Brain microvascular endothelial cell (primary cell): ENCODE measurements at regions not wholly inside any gene's neighbourhood (a gene's known extent, or its start where the extent isn't known, plus 50 kb on each side); places are given as distances from the start of the nearest gene placed in this dataset.

Source experiments
- DNase-seq: peaks from one replicate; pipeline ENCODE4 v3.0.0-alpha.2; 2020
- H3K27ac ChIP-seq: fragments of 250-450 bp; sonication (Bioruptor Pico); 2 replicates; pipeline ENCODE4 v1.5.1; 2020; ENCODE audit warnings: mild to moderate bottlenecking, moderate library complexity
- H3K27me3 ChIP-seq: fragments of 250-450 bp; sonication (Bioruptor Pico); replicated peaks from 2 replicates; pipeline ENCODE4 v1.5.1; 2020; ENCODE audit warnings: mild to moderate bottlenecking
- H3K36me3 ChIP-seq: fragments of 250-450 bp; sonication (Bioruptor Pico); replicated peaks from 2 replicates; pipeline ENCODE4 v1.5.1; 2020; ENCODE audit warnings: mild to moderate bottlenecking
- H3K4me3 ChIP-seq: 2 replicates; pipeline ENCODE4 v1.5.1; 2011; ENCODE audit warnings: low read depth, mild to moderate bottlenecking, control low read depth, low read length, moderate library complexity
- in situ Hi-C: cut with HindIII; loops from 2 replicates; pipeline ENCODE4 v1.10.0; 2017; ENCODE audit warnings: low sequenced_read_pairs, low pct_ligation_motif_present
- TF ChIP-seq, protein P1 (sequence below): IDR thresholded peaks from 2 replicates; pipeline ENCODE4 v1.5.1; 2011; ENCODE audit warnings: low read depth, mild to moderate bottlenecking, moderate library complexity, low read length, control low read depth, inconsistent platforms; ENCODE audit errors: missing control alignments

GRCh38 chr14:30786701-30787100 lies 87.7 kb upstream of the COCH start:
- DNase-seq, result no peak
- Histone ChIP-seq H3K27me3 (no peaks in the 10 kb centered on the region), H3K4me3 (no peak overlapping the region), H3K36me3 (no peaks in the 10 kb centered on the region), H3K27ac (no peak overlapping the region)
- in situ Hi-C loops, result no loop called here
- TF ChIP-seq, protein P1, sequence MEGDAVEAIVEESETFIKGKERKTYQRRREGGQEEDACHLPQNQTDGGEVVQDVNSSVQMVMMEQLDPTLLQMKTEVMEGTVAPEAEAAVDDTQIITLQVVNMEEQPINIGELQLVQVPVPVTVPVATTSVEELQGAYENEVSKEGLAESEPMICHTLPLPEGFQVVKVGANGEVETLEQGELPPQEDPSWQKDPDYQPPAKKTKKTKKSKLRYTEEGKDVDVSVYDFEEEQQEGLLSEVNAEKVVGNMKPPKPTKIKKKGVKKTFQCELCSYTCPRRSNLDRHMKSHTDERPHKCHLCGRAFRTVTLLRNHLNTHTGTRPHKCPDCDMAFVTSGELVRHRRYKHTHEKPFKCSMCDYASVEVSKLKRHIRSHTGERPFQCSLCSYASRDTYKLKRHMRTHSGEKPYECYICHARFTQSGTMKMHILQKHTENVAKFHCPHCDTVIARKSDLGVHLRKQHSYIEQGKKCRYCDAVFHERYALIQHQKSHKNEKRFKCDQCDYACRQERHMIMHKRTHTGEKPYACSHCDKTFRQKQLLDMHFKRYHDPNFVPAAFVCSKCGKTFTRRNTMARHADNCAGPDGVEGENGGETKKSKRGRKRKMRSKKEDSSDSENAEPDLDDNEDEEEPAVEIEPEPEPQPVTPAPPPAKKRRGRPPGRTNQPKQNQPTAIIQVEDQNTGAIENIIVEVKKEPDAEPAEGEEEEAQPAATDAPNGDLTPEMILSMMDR, result no peak

DNA sequence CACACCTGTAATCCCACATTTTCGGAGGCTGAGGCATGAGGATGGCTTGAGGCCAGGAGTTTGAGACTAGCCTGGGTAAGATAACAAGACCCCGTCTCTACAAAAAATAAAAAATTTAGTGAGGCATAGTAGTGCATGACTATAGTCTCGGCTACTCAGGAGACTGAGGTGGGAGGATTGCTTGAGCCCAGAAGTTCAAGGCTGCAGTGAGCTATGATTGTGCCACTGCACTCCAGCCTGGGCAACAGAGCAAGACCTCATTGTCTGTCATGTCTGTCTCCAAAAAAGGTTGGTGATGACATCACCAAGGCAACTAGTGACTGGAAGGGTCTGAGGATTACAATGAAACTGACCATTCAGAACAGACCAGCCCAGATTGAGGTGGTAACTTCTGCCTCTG lies 83.5 kb upstream of the COCH start:
- in situ Hi-C loops, result no loop called here
- no peak overlapping the region for H3K27ac ChIP-seq
- TF ChIP-seq, protein P1, result no peak
- H3K4me3 ChIP-seq, result no peak overlapping the region
- H3K27me3 ChIP-seq, result no peaks in the 10 kb centered on the region
- DNase-seq, result peak; percentile 4
- no peaks in the 10 kb centered on the region for H3K36me3 ChIP-seq

- H3K36me3 ChIP-seq, result no peaks in the 10 kb centered on the region
- no peaks in the 10 kb centered on the region for H3K27me3 ChIP-seq
- no peak overlapping the region for H3K4me3 ChIP-seq
- DNase-seq, result no peak
- TF ChIP-seq, protein P1, result no peak
- H3K27ac ChIP-seq, result no peak overlapping the region
- in situ Hi-C loops, result no loop called here
These were observed 82.6 kb upstream of the COCH start for GRCh38 chr14:30791522-30792351.

DNA sequence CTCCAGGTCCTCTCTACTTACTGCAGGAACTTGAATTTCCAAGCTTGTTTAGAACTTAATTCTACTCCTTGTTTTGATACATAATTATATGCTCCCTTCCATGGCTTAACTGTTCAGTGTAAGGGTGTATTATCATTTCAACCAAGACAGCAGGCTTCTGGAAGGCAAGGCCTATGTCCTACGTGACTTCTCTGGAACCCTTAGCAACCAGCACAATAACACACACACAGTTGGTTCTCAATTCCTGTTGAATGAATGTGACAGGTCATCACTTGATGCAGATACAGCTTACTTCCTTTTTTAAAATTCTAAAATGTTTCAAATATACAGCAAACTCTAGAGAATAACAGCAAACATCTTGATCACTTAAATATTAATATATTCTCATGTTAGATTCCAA lies 77.7 kb upstream of the COCH start:
- TF ChIP-seq, protein P1, result no peak
- H3K36me3 ChIP-seq, result no peaks in the 10 kb centered on the region
- H3K27ac ChIP-seq, result no peak overlapping the region
- no peak overlapping the region for H3K4me3 ChIP-seq
- DNase-seq, result no peak
- in situ Hi-C loops, result no loop called here
- H3K27me3 ChIP-seq, result no peaks in the 10 kb centered on the region

DNA sequence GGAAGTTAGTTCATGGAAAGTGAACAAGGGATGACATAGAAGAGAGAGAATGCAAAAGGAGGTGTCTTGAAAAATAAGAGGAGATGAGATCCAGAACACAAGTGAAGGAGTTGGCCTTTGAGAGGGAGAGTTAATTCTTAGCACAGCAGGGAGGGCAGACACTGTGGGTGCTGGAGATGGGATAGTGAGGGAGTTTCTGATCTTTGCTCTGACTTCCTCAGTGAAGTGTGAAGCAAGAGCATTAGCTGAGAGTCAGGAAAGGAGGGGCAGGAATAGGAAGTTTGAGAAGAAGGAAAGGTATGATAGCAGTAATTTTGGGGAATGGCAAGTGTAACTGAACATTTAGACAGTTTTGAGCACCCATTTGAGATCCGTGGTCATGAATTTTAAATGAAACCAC lies 75.8 kb upstream of the COCH start:
- no peak overlapping the region for H3K27ac ChIP-seq
- in situ Hi-C loops, result no loop called here

More for the DNA sequence above, 75.8 kb upstream of the COCH start:
- no peaks in the 10 kb centered on the region for H3K27me3 ChIP-seq
- H3K4me3 ChIP-seq, result no peak overlapping the region
- no peak for DNase-seq
- TF ChIP-seq, protein P1, result no peak
- H3K36me3 ChIP-seq, result no peaks in the 10 kb centered on the region
